Large intestine (tissue), 3 donors: ENCODE measurements at regions not wholly inside any gene's neighbourhood (a gene's known extent, or its start where the extent isn't known, plus 50 kb on each side); places are given as distances from the start of the nearest gene placed in this dataset.
A peak's percentile ranks its signal among the peaks of the same experiment; 100 is the strongest.

ENCODE experiments used
- DNase-seq, 2 donors: peaks; one replicate each; pipeline versions ENCODE4 v3.0.0 to v3.0.0-alpha.2; 2013
- H3K27ac ChIP-seq: one replicate; pipeline ENCODE4 v1.5.1; 2013; ENCODE audit warnings: low read length
- H3K27me3 ChIP-seq: 2 replicates; pipeline ENCODE4 v1.6.1; 2013; ENCODE audit warnings: low read length; ENCODE audit not compliant: control insufficient read depth, insufficient read depth
- H3K36me3 ChIP-seq: 2 replicates; pipeline ENCODE4 v1.6.1; 2013; ENCODE audit warnings: low read length; ENCODE audit not compliant: control insufficient read depth, insufficient read depth
- H3K4me1 ChIP-seq: one replicate; pipeline ENCODE4 v1.6.1; 2013; ENCODE audit warnings: low read length; ENCODE audit not compliant: control insufficient read depth, insufficient read depth
- H3K4me3 ChIP-seq: one replicate; pipeline ENCODE4 v1.5.1; 2013; ENCODE audit warnings: low read length
- H3K9me3 ChIP-seq: one replicate; pipeline ENCODE4 v1.6.1; 2013; ENCODE audit warnings: mild to moderate bottlenecking, low read depth, low read length, moderate library complexity; ENCODE audit not compliant: control insufficient read depth
- WGBS: methylation state at CpG from one replicate; pipeline ENCODE4 v1.1.5; 2013; ENCODE audit warnings: low lambda C conversion rate; ENCODE audit not compliant: insufficient coverage; 5-methylcytosine and 5-hydroxymethylcytosine counted together

DNA sequence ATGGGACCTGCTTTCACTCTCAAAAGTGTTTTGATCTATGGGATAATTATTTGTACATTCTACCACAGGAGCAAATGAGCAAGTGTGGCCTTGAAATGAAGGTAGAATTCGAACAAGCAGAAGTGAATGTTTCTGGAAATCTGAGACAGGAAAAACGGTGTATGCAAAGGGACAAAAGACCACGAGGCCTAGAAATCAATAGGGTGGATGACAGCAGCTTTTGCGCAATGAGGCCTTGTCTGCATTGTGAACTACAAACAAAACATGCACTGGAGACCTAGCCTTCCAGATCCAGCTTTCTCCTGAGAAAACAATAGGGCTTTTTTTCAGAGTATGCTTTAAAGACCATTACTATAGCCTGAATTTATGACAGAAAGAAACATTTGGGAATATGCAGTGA lies 1137.0 kb downstream of the ROBO2 start:
- Histone ChIP-seq H3K4me3 (no peak overlapping the region), H3K27me3 (no peaks in the 10 kb centered on the region), H3K9me3 (no peaks in the 10 kb centered on the region), H3K27ac (no peak overlapping the region), H3K36me3 (no peaks in the 10 kb centered on the region), H3K4me1 (no peaks in the 10 kb centered on the region)
- no peak for DNase-seq
- 100% methylated on average over 1 of the region's 4 CpGs for WGBS

GRCh38 chr3:78177780-78178179 lies 1137.9 kb downstream of the ROBO2 start:
- Histone ChIP-seq H3K9me3 (no peaks in the 10 kb centered on the region), H3K4me3 (no peak overlapping the region), H3K27ac (no peak overlapping the region), H3K36me3 (no peaks in the 10 kb centered on the region), H3K4me1 (no peaks in the 10 kb centered on the region), H3K27me3 (no peaks in the 10 kb centered on the region)
- WGBS, result no CpG with 5 or more reads among the region's 2 CpGs
- DNase-seq, result no peak

GRCh38 chr3:78178209-78178608 lies 1138.3 kb downstream of the ROBO2 start:
- no peaks in the 10 kb centered on the region for H3K9me3 ChIP-seq
- no peaks in the 10 kb centered on the region for H3K36me3 ChIP-seq
- no peak for DNase-seq
- no peak overlapping the region for H3K27ac ChIP-seq
- no peaks in the 10 kb centered on the region for H3K4me1 ChIP-seq
- no peaks in the 10 kb centered on the region for H3K27me3 ChIP-seq
- H3K4me3 ChIP-seq, result no peak overlapping the region

- Histone ChIP-seq H3K4me1 (no peaks in the 10 kb centered on the region), H3K9me3 (no peaks in the 10 kb centered on the region), H3K27me3 (no peaks in the 10 kb centered on the region), H3K4me3 (no peak overlapping the region), H3K27ac (no peak overlapping the region), H3K36me3 (no peaks in the 10 kb centered on the region)
- no CpG with 5 or more reads among the region's 1 CpG for WGBS
- DNase-seq, result no peak
Measured at GRCh38 chr3:78178740-78179363, 1139.0 kb downstream of the ROBO2 start.

GRCh38 chr3:78183906-78184599 lies 1144.2 kb downstream of the ROBO2 start:
- Histone ChIP-seq H3K4me1 (no peaks in the 10 kb centered on the region), H3K27me3 (no peaks in the 10 kb centered on the region), H3K27ac (no peak overlapping the region), H3K4me3 (no peak overlapping the region), H3K9me3 (no peaks in the 10 kb centered on the region), H3K36me3 (no peaks in the 10 kb centered on the region)
- no peak for DNase-seq
- WGBS, result 100% methylated on average over 2 of the region's 7 CpGs

DNA sequence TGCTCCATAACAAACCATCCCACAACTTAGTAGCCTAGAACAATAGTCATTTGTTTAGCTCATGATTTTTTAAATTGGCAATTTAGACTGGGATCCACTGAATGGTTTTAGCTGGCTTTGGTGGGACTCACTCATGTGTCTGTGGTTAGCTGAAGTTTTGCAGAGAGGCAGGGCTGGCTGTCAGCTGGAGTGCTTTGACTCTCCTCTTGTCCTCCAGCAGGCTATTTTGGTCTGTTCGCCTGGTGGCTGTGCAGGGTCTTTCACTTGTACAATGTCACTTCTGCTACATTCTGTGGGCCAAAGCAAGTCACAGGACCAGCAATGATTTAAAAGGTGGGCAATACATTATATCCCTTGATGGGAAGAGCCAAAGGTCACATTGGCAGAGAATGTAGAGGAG lies 1146.5 kb downstream of the ROBO2 start:
- Histone ChIP-seq H3K36me3 (no peaks in the 10 kb centered on the region), H3K27ac (no peak overlapping the region), H3K4me1 (no peaks in the 10 kb centered on the region), H3K9me3 (no peaks in the 10 kb centered on the region), H3K27me3 (no peaks in the 10 kb centered on the region), H3K4me3 (no peak overlapping the region)
- no peak for DNase-seq
- no CpG with 5 or more reads among the region's 1 CpG for WGBS

- WGBS, result 67% methylated on average over 1 of the region's 2 CpGs
- no peak for DNase-seq
- H3K4me1 ChIP-seq, result no peaks in the 10 kb centered on the region
- no peaks in the 10 kb centered on the region for H3K9me3 ChIP-seq
- no peaks in the 10 kb centered on the region for H3K36me3 ChIP-seq
- H3K27ac ChIP-seq, result no peak overlapping the region
- H3K4me3 ChIP-seq, result no peak overlapping the region
- H3K27me3 ChIP-seq, result no peaks in the 10 kb centered on the region
Measured at GRCh38 chr3:78201091-78201490, 1161.2 kb downstream of the ROBO2 start.

- Histone ChIP-seq H3K36me3 (no peaks in the 10 kb centered on the region), H3K27ac (no peak overlapping the region), H3K4me1 (no peaks in the 10 kb centered on the region), H3K27me3 (no peaks in the 10 kb centered on the region), H3K9me3 (no peaks in the 10 kb centered on the region), H3K4me3 (no peak overlapping the region)
- DNase-seq, result peak in 1 of 2 donors; percentile 1
- 83% methylated on average over 2 of the region's 5 CpGs for WGBS
Measured at GRCh38 chr3:78204977-78205376, 1165.1 kb downstream of the ROBO2 start.

DNA sequence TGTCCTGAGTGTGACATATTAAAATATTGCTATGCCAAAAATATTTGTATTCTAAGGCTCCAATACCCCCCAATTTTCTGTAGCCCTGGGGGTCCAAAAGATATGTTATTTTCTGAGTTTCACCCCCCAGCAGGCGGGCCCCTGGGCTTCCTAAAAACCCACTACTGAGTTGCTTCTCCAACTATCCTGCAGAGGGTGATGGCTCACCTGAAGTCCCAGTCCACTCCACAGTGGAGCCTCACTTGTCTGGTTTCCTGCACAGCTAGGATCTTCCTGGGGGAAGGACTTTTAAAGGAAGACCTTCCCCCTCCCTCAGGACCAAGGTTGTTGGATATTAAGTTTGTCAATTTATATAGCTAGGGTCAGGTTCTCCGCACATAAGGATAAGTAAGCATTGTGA lies 1181.4 kb downstream of the ROBO2 start:
- H3K9me3 ChIP-seq, result no peaks in the 10 kb centered on the region
- H3K4me3 ChIP-seq, result no peak overlapping the region
- H3K27ac ChIP-seq, result no peak overlapping the region
- H3K36me3 ChIP-seq, result no peaks in the 10 kb centered on the region
- no peaks in the 10 kb centered on the region for H3K4me1 ChIP-seq
- DNase-seq, result no peak
- H3K27me3 ChIP-seq, result no peaks in the 10 kb centered on the region
- WGBS, result no CpG with 5 or more reads among the region's 2 CpGs

GRCh38 chr3:78221796-78222195 lies 1181.9 kb downstream of the ROBO2 start:
- Histone ChIP-seq H3K4me3 (no peak overlapping the region), H3K9me3 (no peaks in the 10 kb centered on the region), H3K27ac (no peak overlapping the region), H3K36me3 (no peaks in the 10 kb centered on the region), H3K4me1 (no peaks in the 10 kb centered on the region), H3K27me3 (no peaks in the 10 kb centered on the region)
- no peak for DNase-seq

- no peaks in the 10 kb centered on the region for H3K36me3 ChIP-seq
- no peak for DNase-seq
Measured at GRCh38 chr3:78235841-78236240, 1195.9 kb downstream of the ROBO2 start.

More at GRCh38 chr3:78235841-78236240, 1195.9 kb downstream of the ROBO2 start:
- Histone ChIP-seq H3K4me3 (no peak overlapping the region), H3K27me3 (no peaks in the 10 kb centered on the region), H3K4me1 (no peaks in the 10 kb centered on the region), H3K9me3 (peaks cover 4% of the 10 kb centered on the region), H3K27ac (no peak overlapping the region)
